ENCODE measurements at regions not wholly inside any gene's neighbourhood (a gene's known extent, or its start where the extent isn't known, plus 50 kb on each side); places are given as distances from the start of the nearest gene placed in this dataset.

- DNase-seq (no peak), ATAC-seq (no peak)
- CTCF ChIA-PET, result no interaction called here
- H3K4me1 Mint-ChIP-seq (ENCODE audit: low read depth), result no peaks in the 10 kb centered on the region
- H3K36me3 Mint-ChIP-seq (ENCODE audit: low read depth), result no peaks in the 10 kb centered on the region
- POLR2A ChIA-PET, result no interaction called here
- no peak overlapping the region for H3K4me3 Mint-ChIP-seq
- H3K9me3 Mint-ChIP-seq (ENCODE audit: insufficient read depth), result peaks cover 21% of the 10 kb centered on the region
- no peak overlapping the region for H3K27ac Mint-ChIP-seq
- H3K27me3 Mint-ChIP-seq (ENCODE audit: low read depth), result no peaks in the 10 kb centered on the region
These were observed 227.3 kb downstream of the SNRPN start for GRCh38 chr15:25182098-25182478.

GRCh38 chr15:25182736-25183445 is 228.1 kb downstream of the SNRPN start:
- no peaks in the 10 kb centered on the region for H3K4me1 Mint-ChIP-seq (ENCODE audit: low read depth)
- no peak for ATAC-seq
- H3K4me3 Mint-ChIP-seq, result no peak overlapping the region
- ChIA-PET POLR2A (no interaction called here), CTCF (no interaction called here)
- DNase-seq, result no peak
- H3K9me3 Mint-ChIP-seq (ENCODE audit: insufficient read depth), result peaks cover 21% of the 10 kb centered on the region
- no peaks in the 10 kb centered on the region for H3K27me3 Mint-ChIP-seq (ENCODE audit: low read depth)
- no peak overlapping the region for H3K27ac Mint-ChIP-seq
- no peaks in the 10 kb centered on the region for H3K36me3 Mint-ChIP-seq (ENCODE audit: low read depth)

- H3K4me1 Mint-ChIP-seq (ENCODE audit: low read depth), result no peaks in the 10 kb centered on the region
- ChIA-PET POLR2A (no interaction called here), CTCF (no interaction called here)
- no peaks in the 10 kb centered on the region for H3K27me3 Mint-ChIP-seq (ENCODE audit: low read depth)
- no peak overlapping the region for H3K4me3 Mint-ChIP-seq
- no peak overlapping the region for H3K27ac Mint-ChIP-seq
- no peak for DNase-seq
- H3K9me3 Mint-ChIP-seq (ENCODE audit: insufficient read depth), result peaks cover 20% of the 10 kb centered on the region
- no peaks in the 10 kb centered on the region for H3K36me3 Mint-ChIP-seq (ENCODE audit: low read depth)
- no peak for ATAC-seq
These were observed 228.9 kb downstream of the SNRPN start for GRCh38 chr15:25183581-25184251.

- no peaks in the 10 kb centered on the region for H3K36me3 Mint-ChIP-seq (ENCODE audit: low read depth)
- no peak overlapping the region for H3K4me3 Mint-ChIP-seq
- DNase-seq (no peak), ATAC-seq (no peak)
- no peaks in the 10 kb centered on the region for H3K4me1 Mint-ChIP-seq (ENCODE audit: low read depth)
- H3K27ac Mint-ChIP-seq, result no peak overlapping the region
- POLR2A ChIA-PET, result no interaction called here
- CTCF ChIA-PET, result no interaction called here
- H3K9me3 Mint-ChIP-seq (ENCODE audit: insufficient read depth), result peaks cover 16% of the 10 kb centered on the region
- H3K27me3 Mint-ChIP-seq (ENCODE audit: low read depth), result no peaks in the 10 kb centered on the region
These were observed 229.8 kb downstream of the SNRPN start for GRCh38 chr15:25184356-25185155.

GRCh38 chr15:25185156-25185710 is 230.4 kb downstream of the SNRPN start:
- Mint-ChIP-seq H3K9me3 (ENCODE audit: insufficient read depth) (peaks cover 18% of the 10 kb centered on the region), H3K27me3 (ENCODE audit: low read depth) (no peaks in the 10 kb centered on the region), H3K36me3 (ENCODE audit: low read depth) (no peaks in the 10 kb centered on the region), H3K4me1 (ENCODE audit: low read depth) (no peaks in the 10 kb centered on the region), H3K27ac (no peak overlapping the region), H3K4me3 (no peak overlapping the region)
- ATAC-seq (no peak), DNase-seq (no peak)
- POLR2A ChIA-PET, result no interaction called here
- CTCF ChIA-PET, result no interaction called here

- H3K27me3 Mint-ChIP-seq (ENCODE audit: low read depth), result no peaks in the 10 kb centered on the region
- no peak overlapping the region for H3K4me3 Mint-ChIP-seq
- H3K36me3 Mint-ChIP-seq (ENCODE audit: low read depth), result no peaks in the 10 kb centered on the region
- DNase-seq (no peak), ATAC-seq (no peak)
- H3K4me1 Mint-ChIP-seq (ENCODE audit: low read depth), result no peaks in the 10 kb centered on the region
- ChIA-PET CTCF (no interaction called here), POLR2A (no interaction called here)
- peaks cover 14% of the 10 kb centered on the region for H3K9me3 Mint-ChIP-seq (ENCODE audit: insufficient read depth)
- H3K27ac Mint-ChIP-seq, result no peak overlapping the region
These were observed 231.0 kb downstream of the SNRPN start for GRCh38 chr15:25185791-25186190.

- Mint-ChIP-seq H3K27ac (no peak overlapping the region), H3K4me1 (ENCODE audit: low read depth) (no peaks in the 10 kb centered on the region), H3K9me3 (ENCODE audit: insufficient read depth) (peaks cover 14% of the 10 kb centered on the region), H3K36me3 (ENCODE audit: low read depth) (no peaks in the 10 kb centered on the region), H3K4me3 (no peak overlapping the region), H3K27me3 (ENCODE audit: low read depth) (no peaks in the 10 kb centered on the region)
- no peak for DNase-seq
- ChIA-PET POLR2A (no interaction called here), CTCF (no interaction called here)
- ATAC-seq, result no peak
These were observed 231.6 kb downstream of the SNRPN start for GRCh38 chr15:25186411-25186810.

GRCh38 chr15:25186906-25187645 is 232.3 kb downstream of the SNRPN start:
- CTCF ChIA-PET, result no interaction called here
- Mint-ChIP-seq H3K9me3 (ENCODE audit: insufficient read depth) (peaks cover 14% of the 10 kb centered on the region), H3K27ac (no peak overlapping the region), H3K27me3 (ENCODE audit: low read depth) (no peaks in the 10 kb centered on the region), H3K4me3 (no peak overlapping the region), H3K36me3 (ENCODE audit: low read depth) (no peaks in the 10 kb centered on the region), H3K4me1 (ENCODE audit: low read depth) (no peaks in the 10 kb centered on the region)
- POLR2A ChIA-PET, result no interaction called here
- ATAC-seq, result no peak
- no peak for DNase-seq

- no peaks in the 10 kb centered on the region for H3K36me3 Mint-ChIP-seq (ENCODE audit: low read depth)
- no peak overlapping the region for H3K27ac Mint-ChIP-seq
- peaks cover 8% of the 10 kb centered on the region for H3K9me3 Mint-ChIP-seq (ENCODE audit: insufficient read depth)
- POLR2A ChIA-PET, result no interaction called here
- no peak for ATAC-seq
- H3K27me3 Mint-ChIP-seq (ENCODE audit: low read depth), result no peaks in the 10 kb centered on the region
- CTCF ChIA-PET, result no interaction called here
- DNase-seq, result no peak
- no peak overlapping the region for H3K4me3 Mint-ChIP-seq
- no peaks in the 10 kb centered on the region for H3K4me1 Mint-ChIP-seq (ENCODE audit: low read depth)
These were observed 233.3 kb downstream of the SNRPN start for GRCh38 chr15:25188051-25188450.

GRCh38 chr15:25188551-25189101 is 233.8 kb downstream of the SNRPN start:
- ChIA-PET POLR2A (no interaction called here), CTCF (no interaction called here)
- no peaks in the 10 kb centered on the region for H3K36me3 Mint-ChIP-seq (ENCODE audit: low read depth)
- H3K27me3 Mint-ChIP-seq (ENCODE audit: low read depth), result no peaks in the 10 kb centered on the region
- peaks cover 8% of the 10 kb centered on the region for H3K9me3 Mint-ChIP-seq (ENCODE audit: insufficient read depth)
- H3K4me1 Mint-ChIP-seq (ENCODE audit: low read depth), result no peaks in the 10 kb centered on the region
- no peak overlapping the region for H3K4me3 Mint-ChIP-seq
- no peak overlapping the region for H3K27ac Mint-ChIP-seq
- no peak for ATAC-seq
- no peak for DNase-seq

GRCh38 chr15:25189551-25189950 is 234.8 kb downstream of the SNRPN start:
- Mint-ChIP-seq H3K27me3 (ENCODE audit: low read depth) (no peaks in the 10 kb centered on the region), H3K36me3 (ENCODE audit: low read depth) (no peaks in the 10 kb centered on the region), H3K9me3 (ENCODE audit: insufficient read depth) (peaks cover 8% of the 10 kb centered on the region), H3K27ac (no peak overlapping the region), H3K4me3 (no peak overlapping the region), H3K4me1 (ENCODE audit: low read depth) (no peaks in the 10 kb centered on the region)
- ChIA-PET POLR2A (no interaction called here), CTCF (no interaction called here)
- no peak for DNase-seq
- ATAC-seq, result no peak
